ENCODE measurements at regions not wholly inside any gene's neighbourhood (a gene's known extent, or its start where the extent isn't known, plus 50 kb on each side); places are given as distances from the start of the nearest gene placed in this dataset.

- TF ChIP-seq CTCF (conservative IDR thresholded peaks at IDR 0.05 in 1 of 2, IDR thresholded peaks at IDR 0.05 in 1 of 2; ENCODE audit: extremely low read depth in 1 of 2, insufficient read depth in 1 of 2, low read depth in 1 of 2, low read length in 2 of 2) = no peak
- no peak for TF ChIP-seq EZH2 (IDR thresholded peaks at IDR 0.05; ENCODE audit: borderline replicate concordance, low read length)
These were observed 194.7 kb upstream of the GLI2 start for GRCh38 chr2:120540719-120541552.
